PC-9 (cell line): ENCODE measurements at regions not wholly inside any gene's neighbourhood (a gene's known extent, or its start where the extent isn't known, plus 50 kb on each side); places are given as distances from the start of the nearest gene placed in this dataset.
"Not testable (repeated sequence)": the region's sequence is repeated elsewhere in the genome, so short reads cannot be mapped to it uniquely, and the experiment has no call there.

Source experiments
- BruUV-seq: library from RNA; stranded (reverse); fragments of 400-500 nt; replicated peaks from 2 replicates; lab custom pipeline; 2021; lab: Mats Ljungman, UMichigan
- CTCF ChIA-PET: fragments of 300-600 bp; sonication (Branson Sonifier 250); formaldehyde crosslinking; loops from one replicate; lab custom pipeline; 2022; ENCODE audit warnings: antibody characterized with exemption; lab: Charles Lee
- POLR2A ChIA-PET: fragments of 300-600 bp; sonication (Branson Sonifier 250); formaldehyde crosslinking; loops from one replicate; lab custom pipeline; 2022; ENCODE audit warnings: antibody characterized with exemption; ENCODE audit not compliant: unreplicated experiment; lab: Charles Lee
- DNase-seq, 2 experiments: peaks; one replicate each; pipeline versions ENCODE4 v3.0.0 to v3.0.0-alpha.2; 2015 to 2022; ENCODE audit warnings: mixed read lengths in 1 of 2
- H2AFZ ChIP-seq: fragments of 200-600 bp; sonication (generic); 2 replicates; pipeline ENCODE4 v1.8.1; 2017; ENCODE audit warnings: antibody characterized with exemption
- H3F3A ChIP-seq: fragments of 200-600 bp; sonication (generic); 2 replicates; pipeline ENCODE4 v1.8.1; 2017; ENCODE audit warnings: antibody characterized with exemption, mild to moderate bottlenecking, low read depth; ENCODE audit not compliant: insufficient read depth
- H3K27ac ChIP-seq: fragments of 200-600 bp; sonication (generic); 2 replicates; pipeline ENCODE4 v1.6.1; 2016; ENCODE audit warnings: mixed run types
- H3K27me3 ChIP-seq: fragments of 200-600 bp; sonication (generic); 2 replicates; pipeline ENCODE4 v1.6.1; 2016; ENCODE audit warnings: low read depth, mixed run types; ENCODE audit not compliant: insufficient read depth
- H3K36me3 ChIP-seq: fragments of 200-600 bp; sonication (generic); 2 replicates; pipeline ENCODE4 v1.6.1; 2016; ENCODE audit warnings: low read depth, mixed run types
- H3K4me1 ChIP-seq: fragments of 200-600 bp; sonication (generic); replicated peaks from 2 replicates; pipeline ENCODE4 v1.6.1; 2016; ENCODE audit warnings: mixed run types; ENCODE audit not compliant: insufficient read depth
- H3K4me2 ChIP-seq: fragments of 200-600 bp; sonication (generic); 2 replicates; pipeline ENCODE4 v1.6.1; 2017; ENCODE audit warnings: mixed run types
- H3K4me3 ChIP-seq: fragments of 200-600 bp; sonication (generic); 2 replicates; pipeline ENCODE4 v1.6.1; 2016; ENCODE audit warnings: mixed run types
- H3K79me2 ChIP-seq: fragments of 200-600 bp; sonication (generic); 2 replicates; pipeline ENCODE4 v1.6.1; 2017; ENCODE audit warnings: low read depth, mixed run types
- H3K9me2 ChIP-seq: fragments of 200-600 bp; sonication (generic); 2 replicates; pipeline ENCODE4 v1.8.1; 2017; ENCODE audit warnings: mild to moderate bottlenecking; ENCODE audit not compliant: insufficient read depth
- H3K9me3 ChIP-seq: fragments of 200-600 bp; sonication (generic); 2 replicates; pipeline ENCODE4 v1.8.1; 2016; ENCODE audit warnings: low read depth; ENCODE audit not compliant: insufficient read depth
- H4K20me1 ChIP-seq: fragments of 200-600 bp; sonication (generic); 2 replicates; pipeline ENCODE4 v1.8.1; 2017; ENCODE audit not compliant: insufficient read depth
- EZH2 ChIP-seq: fragments of 200-600 bp; sonication (generic); IDR thresholded peaks from 2 replicates; pipeline ENCODE4 v1.8.0; 2017; ENCODE audit warnings: antibody characterized with exemption, low read depth
- intact Hi-C: fragments of 100-400 bp; cut with micrococcal nuclease; formaldehyde crosslinking; loops from one replicate; pipeline ENCODE4 v1.10.0; 2022; ENCODE audit not compliant: unreplicated experiment
- TF ChIP-seq, protein P1 (sequence below): fragments of 200-600 bp; sonication (generic); conservative IDR thresholded peaks from 2 replicates; pipeline ENCODE4 v1.6.1; 2017; ENCODE audit warnings: mixed run types, antibody characterized with exemption, mild to moderate bottlenecking, moderate library complexity

DNA sequence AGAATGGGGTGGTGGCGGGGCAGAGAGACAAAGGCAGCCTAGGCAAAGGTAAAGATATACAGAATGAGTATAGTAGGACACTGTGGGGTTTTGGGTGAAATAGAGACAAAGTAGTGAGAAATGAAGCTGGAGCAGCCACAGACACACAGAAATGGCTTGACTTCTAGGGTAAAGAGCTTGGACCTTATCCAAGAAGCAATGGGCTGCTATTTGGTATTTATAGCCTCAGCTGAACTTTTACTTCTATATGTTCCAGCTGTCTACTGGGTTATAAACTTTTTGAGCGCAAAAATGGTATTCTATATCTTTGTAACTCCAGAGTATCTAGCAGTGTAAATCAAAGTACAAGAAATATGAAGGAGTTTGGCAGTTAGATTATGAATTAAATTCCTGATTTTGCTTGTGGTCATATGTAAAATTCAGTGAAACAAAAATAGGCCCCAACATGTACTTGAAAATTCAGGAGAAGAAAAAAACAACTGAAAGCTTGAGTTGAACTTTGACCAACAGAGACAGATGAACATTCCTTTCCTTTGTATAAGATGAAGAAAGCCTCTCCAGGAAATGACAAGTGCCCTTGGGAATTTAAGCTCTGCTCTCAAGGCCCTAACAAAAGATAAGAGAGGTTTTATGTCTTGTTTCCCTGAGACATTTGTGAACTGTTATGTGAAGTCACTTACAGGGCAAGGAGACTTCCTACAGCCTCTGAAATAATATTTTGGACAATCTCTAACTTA lies 64.6 kb upstream of the XIST start:
- H3F3A ChIP-seq = peaks cover 5% of the 10 kb centered on the region; the same call in 1 of the 2 replicates
- H3K27ac ChIP-seq = peak overlapping the region; percentile 68
- no peak overlapping the region for H3K4me3 ChIP-seq
- H3K36me3 ChIP-seq = no peaks in the 10 kb centered on the region
- no peak for TF ChIP-seq EZH2
- TF ChIP-seq, protein P1, sequence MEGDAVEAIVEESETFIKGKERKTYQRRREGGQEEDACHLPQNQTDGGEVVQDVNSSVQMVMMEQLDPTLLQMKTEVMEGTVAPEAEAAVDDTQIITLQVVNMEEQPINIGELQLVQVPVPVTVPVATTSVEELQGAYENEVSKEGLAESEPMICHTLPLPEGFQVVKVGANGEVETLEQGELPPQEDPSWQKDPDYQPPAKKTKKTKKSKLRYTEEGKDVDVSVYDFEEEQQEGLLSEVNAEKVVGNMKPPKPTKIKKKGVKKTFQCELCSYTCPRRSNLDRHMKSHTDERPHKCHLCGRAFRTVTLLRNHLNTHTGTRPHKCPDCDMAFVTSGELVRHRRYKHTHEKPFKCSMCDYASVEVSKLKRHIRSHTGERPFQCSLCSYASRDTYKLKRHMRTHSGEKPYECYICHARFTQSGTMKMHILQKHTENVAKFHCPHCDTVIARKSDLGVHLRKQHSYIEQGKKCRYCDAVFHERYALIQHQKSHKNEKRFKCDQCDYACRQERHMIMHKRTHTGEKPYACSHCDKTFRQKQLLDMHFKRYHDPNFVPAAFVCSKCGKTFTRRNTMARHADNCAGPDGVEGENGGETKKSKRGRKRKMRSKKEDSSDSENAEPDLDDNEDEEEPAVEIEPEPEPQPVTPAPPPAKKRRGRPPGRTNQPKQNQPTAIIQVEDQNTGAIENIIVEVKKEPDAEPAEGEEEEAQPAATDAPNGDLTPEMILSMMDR = no peak
- CTCF ChIA-PET = no interaction called here
- no peaks in the 10 kb centered on the region for H3K27me3 ChIP-seq
- H4K20me1 ChIP-seq = no peaks in the 10 kb centered on the region
- no peaks in the 10 kb centered on the region for H3K9me3 ChIP-seq
- POLR2A ChIA-PET = interaction anchor here (0.6 kb wide), 1 partner anchor 16 kb away, joined by 9 read pairs; no protein-coding TSS in a partner anchor
- intact Hi-C loops = no loop called here
- no peaks in the 10 kb centered on the region for H3K9me2 ChIP-seq
- H3K4me2 ChIP-seq = peak overlapping the region; percentile 50
- no TSS peak for BruUV-seq
- DNase-seq = peak in 1 of 2 experiments; percentile 78
- H3K4me1 ChIP-seq = peaks cover 16% of the 10 kb centered on the region
- H3K79me2 ChIP-seq = no peaks in the 10 kb centered on the region
- H2AFZ ChIP-seq = no peak overlapping the region

DNA sequence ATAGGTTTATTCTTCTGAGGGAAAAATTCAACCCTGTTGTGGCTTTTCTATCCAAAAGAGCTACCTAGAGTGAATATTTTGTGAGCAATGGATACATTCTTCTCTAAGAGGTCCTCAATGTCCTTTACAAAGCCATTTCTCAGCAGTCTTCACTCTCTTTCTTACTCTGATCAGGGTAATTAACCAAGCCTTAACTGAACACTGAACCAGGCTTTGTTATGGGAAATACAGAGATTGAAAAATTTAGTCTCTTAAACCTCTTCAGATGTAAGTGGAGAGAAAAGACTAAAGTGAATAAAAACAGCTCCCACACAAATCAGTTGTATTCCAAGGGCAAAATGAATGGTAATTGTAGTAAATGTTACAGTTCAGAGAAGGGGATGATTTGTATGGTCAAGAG lies 64.0 kb upstream of the XIST start:
- Histone ChIP-seq H3F3A (peaks cover 5% of the 10 kb centered on the region; the same call in 1 of the 2 replicates), H3K36me3 (no peaks in the 10 kb centered on the region), H3K27me3 (no peaks in the 10 kb centered on the region), H3K79me2 (no peaks in the 10 kb centered on the region), H2AFZ (no peak overlapping the region), H3K4me1 (peaks cover 16% of the 10 kb centered on the region), H3K9me3 (no peaks in the 10 kb centered on the region), H3K4me2 (no peak overlapping the region), H4K20me1 (no peaks in the 10 kb centered on the region), H3K27ac (no peak overlapping the region; the same call in 1 of the 2 replicates), H3K9me2 (no peaks in the 10 kb centered on the region), H3K4me3 (no peak overlapping the region)
- no peak for DNase-seq
- ChIA-PET POLR2A (no interaction called here), CTCF (no interaction called here)
- TF ChIP-seq EZH2 = no peak
- TF ChIP-seq, protein P1 = no peak
- BruUV-seq = no TSS peak
- intact Hi-C loops = no loop called here

DNA sequence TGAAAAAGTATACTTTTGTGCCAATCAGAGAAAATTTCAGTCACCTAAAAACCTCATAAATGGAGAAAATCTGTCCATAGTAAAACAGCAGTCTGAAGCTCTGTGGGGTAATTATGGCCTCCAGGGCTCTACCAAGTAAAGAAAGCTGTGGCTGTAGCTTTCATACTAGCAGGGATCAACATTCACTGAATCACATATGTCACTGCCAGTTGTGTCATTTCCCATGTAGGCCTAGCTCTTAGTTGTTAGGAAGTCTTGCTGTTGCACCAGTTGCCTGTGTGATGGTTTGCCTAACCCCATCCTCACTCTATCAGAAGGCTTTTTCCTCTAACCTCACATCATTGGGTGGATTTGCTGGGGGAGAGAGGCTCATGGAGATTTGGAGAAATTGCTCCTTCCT lies 62.3 kb upstream of the XIST start:
- H4K20me1 ChIP-seq, POLR2A ChIA-PET, H3K4me3 ChIP-seq, H3K79me2 ChIP-seq, CTCF ChIA-PET, H3K9me3 ChIP-seq, H3K4me2 ChIP-seq, H3F3A ChIP-seq, H3K27me3 ChIP-seq, intact Hi-C loops, H3K9me2 ChIP-seq, BruUV-seq, H2AFZ ChIP-seq, H3K27ac ChIP-seq, H3K36me3 ChIP-seq, DNase-seq: not testable (repeated sequence)
- peaks cover 16% of the 10 kb centered on the region for H3K4me1 ChIP-seq
